CD4-positive, CD25-positive, alpha-beta regulatory T cell (primary cell): ENCODE measurements at regions not wholly inside any gene's neighbourhood (a gene's known extent, or its start where the extent isn't known, plus 50 kb on each side); places are given as distances from the start of the nearest gene placed in this dataset.

Experiments used
- ATAC-seq, 2 donors: fragments of 150-1000 bp; cut with Tn5 transposase; one replicate each; pipeline ENCODE4 v1.10.0; 2021; ENCODE audit warnings: low read depth in 2 of 2, moderate number of reproducible peaks in 2 of 2, moderate library complexity in 1 of 2
- DNase-seq, 3 donors: peaks; one replicate each; pipeline versions ENCODE4 v3.0.0 to v3.0.0-alpha.2; 2012 to 2022; ENCODE audit warnings: mixed read lengths in 1 of 3
- H3K27ac ChIP-seq: one replicate; pipeline ENCODE4 v1.7.0; 2013; ENCODE audit warnings: mild to moderate bottlenecking, low read length; ENCODE audit not compliant: insufficient read depth, poor library complexity, severe bottlenecking
- H3K27me3 ChIP-seq: one replicate; pipeline ENCODE4 v1.7.0; 2013; ENCODE audit warnings: low read length; ENCODE audit not compliant: control insufficient read depth, insufficient read depth
- H3K36me3 ChIP-seq: one replicate; pipeline ENCODE4 v1.7.0; 2013; ENCODE audit warnings: mild to moderate bottlenecking, low read length, moderate library complexity; ENCODE audit not compliant: control insufficient read depth, insufficient read depth
- H3K4me1 ChIP-seq: 2 replicates; pipeline ENCODE4 v1.7.0; 2013; ENCODE audit warnings: mild to moderate bottlenecking, low read length; ENCODE audit not compliant: insufficient read depth, control insufficient read depth, poor library complexity, severe bottlenecking
- H3K4me3 ChIP-seq: one replicate; pipeline ENCODE4 v1.7.0; 2013; ENCODE audit warnings: low read depth, mild to moderate bottlenecking, low read length, moderate library complexity
- H3K9me3 ChIP-seq, 2 experiments: 1 replicate in 1 of 2; 2 replicates in 1 of 2; pipeline ENCODE4 v1.7.0; 2013; ENCODE audit warnings: low read length in 2 of 2, mild to moderate bottlenecking in 1 of 2, moderate library complexity in 1 of 2; ENCODE audit not compliant: control insufficient read depth in 2 of 2
- H3K27ac Mint-ChIP-seq, 3 donors: one replicate each; pipeline ENCODE4 v1.8.0; 2020 to 2022; ENCODE audit warnings: mild to moderate bottlenecking in 3 of 3, mixed read lengths in 3 of 3, moderate library complexity in 2 of 3
- H3K27me3 Mint-ChIP-seq: one replicate; pipeline ENCODE4 v1.8.0; 2022; ENCODE audit warnings: mild to moderate bottlenecking, mixed read lengths
- H3K36me3 Mint-ChIP-seq: one replicate; pipeline ENCODE4 v1.8.0; 2020; ENCODE audit warnings: mixed read lengths
- H3K4me1 Mint-ChIP-seq, 4 donors: one replicate each; pipeline ENCODE4 v1.8.0; 2020 to 2022; ENCODE audit warnings: mixed read lengths in 4 of 4, mild to moderate bottlenecking in 1 of 4
- H3K4me3 Mint-ChIP-seq, 4 donors: one replicate each; pipeline ENCODE4 v1.8.0; 2020 to 2022; ENCODE audit warnings: mild to moderate bottlenecking in 4 of 4, mixed read lengths in 4 of 4, moderate library complexity in 3 of 4
- H3K9me3 Mint-ChIP-seq, 7 donors: one replicate each; pipeline ENCODE4 v1.8.0; 2020 to 2022; ENCODE audit warnings: mixed read lengths in 7 of 7, mild to moderate bottlenecking in 3 of 7, moderate library complexity in 2 of 7

DNA sequence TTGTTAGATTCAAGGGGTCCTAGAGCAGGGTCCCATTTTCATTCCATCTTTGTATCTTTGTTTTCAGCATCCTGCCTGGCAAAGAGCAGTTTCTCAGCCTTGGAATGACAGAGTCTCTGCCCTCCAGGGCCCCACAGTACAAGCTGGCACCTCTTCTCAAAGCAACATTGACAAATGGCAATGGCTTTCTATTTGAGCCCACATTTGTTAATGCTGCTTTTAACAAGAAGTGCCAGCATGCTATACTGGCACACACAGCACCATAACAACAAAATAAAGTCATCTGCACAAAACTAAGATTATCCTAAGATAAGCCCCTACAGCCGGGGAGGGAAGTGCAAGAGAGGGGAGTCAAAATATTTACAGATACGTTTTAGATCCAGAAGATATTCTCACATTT, 309.7 kb upstream of the C11orf87 start:
- Histone ChIP-seq H3K36me3 (no peaks in the 10 kb centered on the region), H3K27me3 (no peaks in the 10 kb centered on the region), H3K4me1 (no peaks in the 10 kb centered on the region), H3K4me3 (no peak overlapping the region), H3K27ac (no peak overlapping the region), H3K9me3 (no peaks in the 10 kb centered on the region)
- no peaks in the 10 kb centered on the region for H3K27me3 Mint-ChIP-seq
- no peak overlapping the region for H3K4me3 Mint-ChIP-seq
- DNase-seq (no peak), ATAC-seq (no peak)
- H3K9me3 Mint-ChIP-seq: peaks cover 0 to 3% (median 0%) of the 10 kb centered on the region in 7 donors
- H3K27ac Mint-ChIP-seq: peak overlapping the region in 1 of 3 donors; percentile 11
- no peaks in the 10 kb centered on the region for H3K36me3 Mint-ChIP-seq
- H3K4me1 Mint-ChIP-seq: no peaks in the 10 kb centered on the region

DNA sequence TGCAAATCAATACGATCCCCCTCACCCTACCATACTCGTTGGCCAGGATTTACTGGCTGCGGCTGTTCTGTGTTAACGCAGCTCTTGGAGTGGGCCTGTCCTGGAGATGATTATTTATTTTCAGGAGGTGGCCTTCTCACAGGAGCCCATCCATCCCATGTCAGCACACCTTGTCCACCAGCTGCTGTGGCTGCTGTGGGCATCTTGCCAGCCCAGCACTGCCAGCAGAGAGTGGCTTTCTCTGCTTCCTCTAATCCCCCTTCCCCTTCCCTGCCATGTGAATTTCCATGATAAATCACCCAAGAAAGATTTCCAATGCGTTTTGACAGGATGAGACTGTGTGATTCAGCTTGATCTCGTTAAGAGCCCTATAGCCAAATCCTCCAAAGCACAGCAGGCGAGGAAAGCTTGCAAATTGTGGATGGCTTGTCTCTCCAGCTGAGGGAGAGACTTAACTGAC, 309.1 kb upstream of the C11orf87 start:
- Mint-ChIP-seq H3K9me3 (peaks cover 0 to 5% (median 0%) of the 10 kb centered on the region in 7 donors), H3K27me3 (no peaks in the 10 kb centered on the region), H3K36me3 (no peaks in the 10 kb centered on the region), H3K4me1 (no peaks in the 10 kb centered on the region), H3K27ac (no peak overlapping the region), H3K4me3 (no peak overlapping the region)
- no peaks in the 10 kb centered on the region for H3K4me1 ChIP-seq
- H3K27ac ChIP-seq: no peak overlapping the region
- H3K9me3 ChIP-seq: no peaks in the 10 kb centered on the region
- no peak for DNase-seq
- no peaks in the 10 kb centered on the region for H3K27me3 ChIP-seq
- no peaks in the 10 kb centered on the region for H3K36me3 ChIP-seq
- ATAC-seq: no peak
- H3K4me3 ChIP-seq: no peak overlapping the region

DNA sequence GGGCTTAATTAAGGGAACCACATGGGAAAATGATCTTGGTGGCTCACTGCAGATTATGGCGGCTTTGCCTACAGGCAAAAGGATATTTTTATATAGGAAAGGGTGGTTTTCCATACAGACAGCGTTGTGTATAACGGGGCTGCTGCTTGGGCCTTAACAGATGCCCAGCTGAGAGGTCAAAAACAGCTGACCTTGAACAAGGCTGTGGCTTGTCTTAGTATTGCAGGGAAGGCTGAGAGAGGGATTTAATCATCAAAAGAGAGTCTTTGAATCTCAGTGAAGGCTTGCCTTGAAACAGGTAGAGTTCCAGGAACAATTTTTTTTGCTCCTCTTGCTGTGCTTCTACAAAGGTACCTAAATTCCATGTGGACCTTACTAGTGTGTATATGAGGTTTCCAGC, 301.6 kb upstream of the C11orf87 start:
- ATAC-seq: no peak
- no peak overlapping the region for H3K27ac ChIP-seq
- peaks cover 0 to 2% (median 0%) of the 10 kb centered on the region in 7 donors for H3K9me3 Mint-ChIP-seq
- H3K27me3 Mint-ChIP-seq: no peaks in the 10 kb centered on the region
- no peaks in the 10 kb centered on the region for H3K4me1 Mint-ChIP-seq
- H3K27me3 ChIP-seq: no peaks in the 10 kb centered on the region
- H3K27ac Mint-ChIP-seq: no peak overlapping the region
- no peaks in the 10 kb centered on the region for H3K9me3 ChIP-seq
- no peaks in the 10 kb centered on the region for H3K36me3 Mint-ChIP-seq
- no peaks in the 10 kb centered on the region for H3K4me1 ChIP-seq
- DNase-seq: no peak
- no peak overlapping the region for H3K4me3 Mint-ChIP-seq
- H3K4me3 ChIP-seq: no peak overlapping the region
- no peaks in the 10 kb centered on the region for H3K36me3 ChIP-seq

DNA sequence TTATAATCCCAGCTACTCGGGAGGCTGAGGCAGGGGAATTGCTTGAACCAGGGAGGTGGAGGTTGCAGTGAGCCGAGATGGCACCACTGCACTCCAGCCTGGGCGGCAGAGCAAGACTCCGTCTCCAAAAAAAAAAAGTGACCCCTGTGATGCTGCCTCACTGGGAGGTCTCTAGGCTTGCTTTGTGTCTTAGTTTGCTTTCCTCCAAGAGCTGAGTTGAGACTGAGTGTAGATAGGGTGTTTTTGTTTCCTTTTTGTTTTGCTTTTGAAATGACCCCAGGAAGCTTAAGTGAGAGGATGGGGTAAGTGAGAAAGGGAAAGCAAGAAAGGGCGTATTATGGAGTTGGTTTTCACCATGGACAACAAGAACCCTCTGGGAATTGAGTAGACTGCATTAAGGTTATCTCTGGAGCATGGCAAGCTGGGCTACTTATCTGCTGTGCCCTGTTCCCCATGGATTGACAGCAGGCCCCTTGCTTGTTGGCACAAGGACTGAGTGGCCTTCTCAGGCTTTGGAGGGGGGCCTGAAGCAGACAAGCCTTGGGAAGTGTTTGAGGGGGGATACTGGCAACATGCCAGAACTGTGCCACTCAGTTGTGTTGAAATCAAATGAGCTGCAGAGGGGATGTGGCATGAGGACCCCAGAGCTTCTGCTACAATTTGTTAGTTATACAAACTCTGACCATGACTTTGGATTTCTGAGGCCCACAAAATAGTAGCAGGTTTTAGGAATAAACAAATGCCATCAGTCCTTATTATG, 300.6 kb upstream of the C11orf87 start:
- H3K36me3 ChIP-seq: no peaks in the 10 kb centered on the region
- no peak overlapping the region for H3K27ac ChIP-seq
- no peaks in the 10 kb centered on the region for H3K4me1 Mint-ChIP-seq
- H3K27ac Mint-ChIP-seq: no peak overlapping the region
- no peak overlapping the region for H3K4me3 ChIP-seq
- no peak overlapping the region for H3K4me3 Mint-ChIP-seq
- no peaks in the 10 kb centered on the region for H3K36me3 Mint-ChIP-seq
- no peak for ATAC-seq
- H3K9me3 ChIP-seq: no peaks in the 10 kb centered on the region
- no peaks in the 10 kb centered on the region for H3K27me3 Mint-ChIP-seq
- no peaks in the 10 kb centered on the region for H3K27me3 ChIP-seq
- DNase-seq: no peak
- no peaks in the 10 kb centered on the region for H3K4me1 ChIP-seq
- H3K9me3 Mint-ChIP-seq: peaks cover 0 to 2% (median 0%) of the 10 kb centered on the region in 7 donors

DNA sequence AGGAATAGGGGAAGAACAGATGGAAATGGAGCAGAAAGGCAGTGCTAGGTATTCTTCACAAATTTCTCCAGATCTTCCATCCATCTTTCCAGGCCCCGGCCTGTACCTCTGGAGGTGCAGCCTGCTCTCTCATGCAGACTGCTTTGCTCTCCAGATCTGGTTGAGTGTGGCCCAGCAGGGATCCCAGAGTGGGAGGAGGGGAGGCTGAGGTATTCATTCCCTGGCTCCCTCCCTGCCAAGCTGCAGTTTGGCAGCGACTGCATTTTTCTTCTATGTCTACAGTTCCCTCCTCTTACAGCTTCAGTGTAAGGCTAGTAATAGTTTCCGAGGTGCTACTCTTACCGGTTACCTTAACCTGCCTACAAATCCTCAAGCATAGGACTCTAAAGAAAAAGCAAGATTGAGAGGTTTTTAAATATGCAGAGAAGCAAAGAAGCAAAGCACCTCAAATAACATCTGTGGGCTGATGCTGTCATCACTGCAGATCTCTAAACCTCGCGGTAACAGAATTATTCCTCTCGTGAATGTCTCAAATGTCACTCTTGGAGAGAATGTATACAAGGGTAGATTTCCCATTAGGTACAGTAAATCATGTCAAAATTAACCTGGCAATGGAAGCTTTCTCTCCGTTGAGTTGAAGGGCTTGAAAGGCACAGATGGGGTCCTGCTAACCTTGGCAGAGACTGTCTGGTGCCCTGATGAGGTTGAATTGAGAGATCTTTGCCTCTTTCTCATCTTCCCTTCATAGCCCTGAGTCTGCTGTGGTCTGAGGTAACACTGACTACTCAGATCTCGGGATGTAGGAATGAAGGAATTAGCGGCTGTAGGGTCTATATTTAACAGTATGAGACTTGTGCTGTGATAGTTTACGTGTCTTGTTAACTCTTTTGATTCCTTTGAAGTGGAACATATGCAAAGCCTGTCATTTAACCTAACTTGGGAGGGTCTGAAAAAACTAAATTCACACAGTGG, 297.9 kb upstream of the C11orf87 start:
- no peaks in the 10 kb centered on the region for H3K27me3 ChIP-seq
- no peak overlapping the region for H3K27ac ChIP-seq
- H3K4me3 ChIP-seq: no peak overlapping the region
- H3K4me1 Mint-ChIP-seq: no peaks in the 10 kb centered on the region
- H3K27me3 Mint-ChIP-seq: no peaks in the 10 kb centered on the region
- H3K36me3 Mint-ChIP-seq: no peaks in the 10 kb centered on the region
- no peak overlapping the region for H3K27ac Mint-ChIP-seq
- H3K4me1 ChIP-seq: no peaks in the 10 kb centered on the region
- no peaks in the 10 kb centered on the region for H3K36me3 ChIP-seq
- DNase-seq: no peak
- H3K9me3 Mint-ChIP-seq: no peaks in the 10 kb centered on the region
- H3K9me3 ChIP-seq: no peaks in the 10 kb centered on the region
- no peak for ATAC-seq
- no peak overlapping the region for H3K4me3 Mint-ChIP-seq

DNA sequence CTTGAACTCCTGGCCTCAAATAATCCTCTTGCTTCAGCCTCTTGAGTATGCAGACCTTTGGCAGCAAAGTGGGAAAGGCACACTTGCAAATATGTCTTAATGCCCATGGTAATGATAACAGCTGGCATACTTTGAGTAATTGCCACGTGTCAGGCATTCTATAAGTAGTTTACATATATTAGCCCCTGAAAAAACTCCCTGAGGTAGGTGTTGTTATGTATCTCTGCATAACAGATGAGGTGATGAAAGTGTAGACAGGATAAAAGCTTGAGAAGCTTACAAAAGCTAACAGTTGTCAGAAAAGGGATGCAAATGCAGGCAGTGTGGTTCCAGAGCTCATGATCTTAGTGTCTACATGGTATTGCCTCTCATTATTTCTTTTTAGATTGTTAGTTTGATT, 291.1 kb upstream of the C11orf87 start:
- Mint-ChIP-seq H3K36me3 (no peaks in the 10 kb centered on the region), H3K27me3 (no peaks in the 10 kb centered on the region), H3K4me3 (no peak overlapping the region), H3K27ac (no peak overlapping the region), H3K4me1 (no peaks in the 10 kb centered on the region), H3K9me3 (peaks cover 0 to 3% (median 0%) of the 10 kb centered on the region in 7 donors)
- ATAC-seq: no peak
- H3K36me3 ChIP-seq: no peaks in the 10 kb centered on the region
- no peak overlapping the region for H3K4me3 ChIP-seq
- no peaks in the 10 kb centered on the region for H3K27me3 ChIP-seq
- H3K4me1 ChIP-seq: no peaks in the 10 kb centered on the region
- DNase-seq: no peak
- no peak overlapping the region for H3K27ac ChIP-seq
- H3K9me3 ChIP-seq: no peaks in the 10 kb centered on the region

DNA sequence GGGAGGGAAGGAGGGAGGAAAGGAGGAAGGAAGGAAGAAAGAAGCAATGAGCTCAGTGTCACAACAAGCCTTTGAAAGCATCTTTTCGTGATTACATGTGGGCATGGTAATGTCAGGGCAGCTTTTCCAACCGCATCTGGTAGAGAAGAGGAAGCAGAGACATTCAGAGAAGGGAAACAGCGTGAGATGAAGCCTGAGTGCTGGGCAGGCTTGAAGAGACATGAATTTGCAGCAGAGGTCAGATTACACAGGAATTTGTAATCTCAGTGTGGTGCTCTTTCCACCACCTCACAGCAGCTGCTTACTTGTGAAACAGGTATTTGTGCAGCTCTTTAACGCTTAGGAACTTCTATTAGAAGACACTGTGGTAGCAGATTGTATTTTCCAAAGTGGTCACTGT, 289.5 kb upstream of the C11orf87 start:
- Mint-ChIP-seq H3K9me3 (peaks cover 0 to 4% (median 0%) of the 10 kb centered on the region in 7 donors), H3K36me3 (no peaks in the 10 kb centered on the region), H3K27me3 (no peaks in the 10 kb centered on the region)

More for the DNA sequence above, 289.5 kb upstream of the C11orf87 start:
- DNase-seq: no peak
- Mint-ChIP-seq H3K4me1 (no peaks in the 10 kb centered on the region), H3K4me3 (no peak overlapping the region), H3K27ac (no peak overlapping the region)
- Histone ChIP-seq H3K4me3 (no peak overlapping the region), H3K27ac (no peak overlapping the region), H3K9me3 (no peaks in the 10 kb centered on the region), H3K27me3 (no peaks in the 10 kb centered on the region), H3K4me1 (no peaks in the 10 kb centered on the region), H3K36me3 (no peaks in the 10 kb centered on the region)
- no peak for ATAC-seq
